HG02623 (cell line): ENCODE measurements at regions not wholly inside any gene's neighbourhood (a gene's known extent, or its start where the extent isn't known, plus 50 kb on each side); places are given as distances from the start of the nearest gene placed in this dataset.
A peak's percentile ranks its signal among the peaks of the same experiment; 100 is the strongest.

Source experiments
- ATAC-seq: cut with Tn5 transposase; IDR thresholded peaks from one replicate; pipeline ENCODE4 v1.9.1; 2021; ENCODE audit warnings: moderate library complexity; ENCODE audit not compliant: unreplicated experiment

DNA sequence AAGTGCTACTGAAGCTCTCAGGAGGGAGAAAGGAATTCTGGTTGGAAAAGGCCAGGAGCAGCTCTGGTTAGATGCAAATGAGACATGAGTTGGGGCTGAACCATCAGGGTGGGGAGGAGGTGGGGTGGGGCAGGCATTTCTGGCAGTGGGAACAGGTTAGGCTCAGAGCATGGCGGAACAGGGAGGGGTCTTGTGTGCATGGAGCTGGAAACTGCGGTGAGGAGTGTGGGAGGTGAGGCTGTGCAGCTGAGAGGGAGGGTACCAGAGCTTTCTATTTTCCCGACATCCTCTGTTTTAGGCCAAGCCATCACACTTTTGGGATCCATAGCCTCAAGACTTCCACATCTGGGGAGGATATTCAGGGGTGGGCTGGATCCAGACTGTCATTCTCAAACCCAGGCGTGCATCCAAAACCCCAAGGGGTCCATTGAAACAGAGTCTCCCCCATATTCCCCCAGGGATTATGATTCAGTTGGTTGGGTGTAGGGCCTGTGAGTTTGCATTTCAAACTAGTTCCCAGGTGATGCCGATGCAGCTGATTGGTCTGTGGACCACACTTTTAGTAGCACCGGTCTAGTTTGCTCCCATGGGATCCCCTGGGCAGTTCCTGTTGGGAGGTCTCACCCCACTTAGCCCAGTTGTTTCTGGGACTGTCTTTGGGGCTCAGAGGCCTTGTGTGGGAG lies 100.9 kb upstream of the TLE3 start:
- no peak for ATAC-seq

GRCh38 chr15:70197945-70198361 lies 100.2 kb upstream of the TLE3 start:
- no peak for ATAC-seq

DNA sequence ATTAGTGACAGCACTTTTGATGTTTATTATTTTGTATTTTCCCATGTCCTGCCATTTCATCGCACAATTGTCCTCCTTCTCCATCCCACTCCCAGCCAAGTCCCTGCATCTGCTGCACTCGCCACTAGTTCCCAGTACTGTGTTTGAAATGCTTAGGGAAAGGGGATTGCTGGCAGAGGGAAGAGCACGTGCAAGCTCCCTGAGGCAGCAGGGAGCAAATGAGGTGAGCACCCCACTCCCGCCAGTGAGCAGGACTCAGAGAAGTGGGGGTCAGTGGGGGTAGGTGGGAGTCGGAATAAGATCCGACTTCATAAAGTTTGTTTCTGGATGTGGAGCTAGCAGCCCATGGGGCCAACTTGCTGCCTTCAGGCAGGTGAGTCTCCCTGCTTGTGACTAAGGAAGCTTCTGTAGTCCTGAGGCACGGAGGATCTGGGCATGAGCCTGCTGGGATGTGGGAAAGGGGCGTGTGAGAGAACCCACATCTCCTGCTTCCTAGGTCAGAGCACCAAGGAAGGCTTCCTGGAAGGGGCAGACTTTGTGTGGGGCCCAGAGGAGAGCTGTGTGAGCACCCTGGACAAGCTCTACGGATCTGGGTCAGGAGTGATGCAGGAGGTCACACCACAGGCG lies 99.7 kb upstream of the TLE3 start:
- no peak for ATAC-seq

GRCh38 chr15:70196372-70197316 lies 98.9 kb upstream of the TLE3 start:
- ATAC-seq = peak; percentile 63

- ATAC-seq = no peak
These were observed 98.0 kb upstream of the TLE3 start for GRCh38 chr15:70195587-70196305.

- ATAC-seq = no peak
These were observed 97.5 kb upstream of the TLE3 start for GRCh38 chr15:70195171-70195570.

DNA sequence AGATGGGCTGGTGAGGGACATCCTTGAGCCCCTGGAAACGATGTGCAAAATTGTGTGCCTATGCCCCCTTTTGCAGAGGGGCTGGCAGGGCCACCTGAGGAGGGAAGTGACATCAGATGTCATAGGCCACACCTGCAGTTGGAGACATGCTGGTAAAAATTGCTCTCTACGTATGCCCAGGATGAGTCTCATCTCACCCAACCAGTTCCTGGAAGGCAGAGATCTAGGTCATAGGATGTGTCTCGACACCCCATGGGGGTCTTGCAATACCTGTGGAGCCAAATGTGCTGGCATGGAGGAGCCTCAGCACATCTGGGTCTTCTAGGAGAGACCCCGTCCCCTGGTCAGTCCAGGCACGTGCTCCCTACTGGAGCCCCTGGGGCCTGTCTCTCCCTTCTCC lies 96.5 kb upstream of the TLE3 start:
- ATAC-seq = no peak

- no peak for ATAC-seq
These were observed 96.0 kb upstream of the TLE3 start for GRCh38 chr15:70193734-70194133.

DNA sequence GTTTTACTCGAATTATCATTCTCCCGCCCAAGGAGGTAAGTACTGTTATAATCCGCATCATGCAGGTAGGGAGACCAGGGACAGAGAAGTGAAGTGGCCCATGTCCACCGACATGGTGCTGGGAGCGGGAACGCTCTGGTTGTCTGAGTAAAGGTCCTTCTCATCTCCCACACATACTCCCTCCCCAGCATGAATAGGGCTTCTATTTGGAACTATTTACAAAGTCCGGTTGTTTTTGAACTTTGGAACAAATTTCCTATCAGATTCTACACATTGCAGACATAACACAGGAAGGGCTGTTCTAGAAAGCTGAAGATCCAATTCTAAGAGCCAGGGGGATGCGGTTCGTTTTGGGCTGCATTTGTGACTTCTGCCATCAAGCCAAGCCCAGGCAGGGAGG lies 94.8 kb upstream of the TLE3 start:
- no peak for ATAC-seq

DNA sequence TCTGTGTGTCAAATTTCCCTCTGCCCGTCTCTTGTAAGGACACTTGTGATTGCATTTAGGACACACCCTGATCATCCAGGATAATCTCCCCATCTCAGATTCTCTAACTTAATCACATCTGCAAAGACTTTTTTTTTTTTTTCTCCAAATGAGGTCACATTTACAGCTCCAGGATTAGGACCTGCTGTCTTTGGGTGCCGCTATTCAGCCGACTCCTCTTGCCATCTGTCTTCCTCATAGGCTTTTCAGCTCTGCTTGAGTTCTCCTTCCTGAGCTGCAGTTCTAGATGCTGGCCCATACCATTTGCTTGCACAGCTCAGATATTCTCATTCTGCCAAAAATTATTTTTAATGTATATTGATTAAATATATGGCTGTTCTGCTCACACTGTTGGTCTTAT lies 94.3 kb upstream of the TLE3 start:
- no peak for ATAC-seq

GRCh38 chr15:70190965-70191364 lies 93.2 kb upstream of the TLE3 start:
- ATAC-seq = no peak

- no peak for ATAC-seq
These were observed 92.3 kb upstream of the TLE3 start for GRCh38 chr15:70189826-70190695.

DNA sequence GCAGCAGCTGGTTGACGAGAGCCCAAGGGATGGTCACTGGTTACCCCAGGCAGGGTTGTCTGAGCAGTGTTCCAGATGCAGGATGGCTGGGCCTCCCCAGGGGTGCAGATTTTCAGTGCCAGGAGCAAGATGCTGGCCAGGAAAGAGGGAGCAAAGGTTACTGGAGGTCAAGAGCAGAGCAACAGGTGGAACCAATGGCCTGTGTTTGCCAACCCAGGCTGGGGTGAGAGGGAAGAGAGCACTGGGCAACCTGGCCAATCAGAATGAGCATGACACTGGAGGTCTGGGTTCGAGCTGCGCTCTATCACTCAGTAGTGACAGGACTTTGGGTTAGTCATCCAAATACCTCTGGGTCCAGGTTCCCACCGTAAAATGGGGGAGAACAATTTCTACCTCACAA lies 90.6 kb upstream of the TLE3 start:
- ATAC-seq = no peak

DNA sequence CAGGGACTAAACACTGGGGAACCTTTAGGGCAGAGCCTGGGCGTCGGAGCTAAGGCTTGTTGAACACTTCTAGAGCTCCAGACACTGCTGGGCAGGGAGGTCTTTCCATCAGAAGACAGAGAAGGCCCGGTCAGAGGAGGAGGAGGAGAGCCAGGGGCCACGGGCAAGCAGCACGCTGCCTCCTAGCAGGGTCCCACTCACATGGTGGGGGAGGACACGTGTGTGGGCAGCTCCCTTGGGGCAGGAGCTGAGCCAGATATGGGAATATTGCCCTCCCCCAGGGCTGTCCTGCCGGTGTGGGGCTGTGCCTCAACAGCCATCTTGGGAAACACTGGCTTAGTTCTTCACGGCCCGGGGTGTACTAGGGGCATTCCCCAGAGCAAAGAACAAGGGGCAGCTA lies 89.6 kb upstream of the TLE3 start:
- no peak for ATAC-seq

GRCh38 chr15:70186152-70186551 lies 88.4 kb upstream of the TLE3 start:
- ATAC-seq = no peak

DNA sequence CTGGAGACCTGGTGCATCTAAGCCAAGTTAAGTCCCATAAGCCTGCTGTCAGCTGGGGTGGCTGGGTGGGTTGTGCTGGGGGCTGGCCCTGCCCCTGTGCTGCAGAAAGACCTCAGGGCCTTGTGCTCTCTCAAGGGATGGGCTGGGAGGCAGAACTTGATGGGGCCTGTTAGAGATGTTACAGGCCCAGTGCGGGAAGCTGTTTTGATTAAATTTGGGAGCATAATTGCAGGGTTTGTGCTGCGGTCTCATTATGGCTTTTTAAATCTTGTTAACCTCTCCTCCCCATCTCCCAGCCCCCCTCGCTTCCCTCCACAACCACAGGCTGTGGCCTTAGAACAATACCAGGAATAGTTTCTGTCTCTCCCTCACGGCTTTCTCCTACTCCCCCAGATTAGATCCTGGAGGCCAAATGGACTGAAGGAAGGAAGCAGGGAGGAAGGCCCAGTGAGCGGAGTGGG lies 87.6 kb upstream of the TLE3 start:
- no peak for ATAC-seq

GRCh38 chr15:70182858-70183695 lies 85.4 kb upstream of the TLE3 start:
- ATAC-seq = no peak

DNA sequence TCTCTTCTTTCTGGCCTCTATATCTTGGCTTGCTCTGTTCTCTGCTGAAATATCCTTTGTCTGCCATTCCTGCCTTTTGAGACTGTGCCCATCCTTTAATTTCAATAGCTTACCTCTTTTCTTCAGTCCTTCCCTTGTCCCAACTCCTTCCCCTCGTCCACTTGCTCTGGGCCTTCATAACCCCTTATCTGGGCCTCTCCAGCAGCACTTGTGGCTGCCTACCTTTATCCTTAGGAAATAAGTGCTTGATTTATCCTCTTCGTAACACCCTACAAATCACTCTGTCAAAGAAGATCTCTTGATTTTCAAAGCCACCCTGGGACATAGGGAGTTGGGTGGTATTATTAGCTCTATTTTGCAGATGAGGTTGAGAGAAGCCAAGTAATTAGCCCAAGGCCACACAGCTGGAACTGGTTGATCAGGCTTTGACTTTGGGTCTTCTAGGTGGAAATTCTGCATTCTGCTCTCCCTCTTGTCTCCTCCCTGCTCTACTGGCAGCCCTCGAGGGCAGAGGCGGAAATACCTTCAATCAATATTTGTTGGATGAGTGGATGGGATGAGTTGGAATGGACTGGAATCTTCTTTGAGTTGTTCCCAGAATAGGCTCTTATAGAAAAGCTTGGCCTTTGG lies 84.0 kb upstream of the TLE3 start:
- ATAC-seq = no peak
